BE2C (cell line): ENCODE measurements at regions not wholly inside any gene's neighbourhood (a gene's known extent, or its start where the extent isn't known, plus 50 kb on each side); places are given as distances from the start of the nearest gene placed in this dataset.

ENCODE experiments used
- DNase-seq: peaks from one replicate; pipeline ENCODE4 v3.0.0-alpha.2; 2020
- H3K27me3 ChIP-seq: fragments of 250-450 bp; sonication (Bioruptor Pico); 2 replicates; pipeline ENCODE4 v1.5.1; 2020; ENCODE audit warnings: mild to moderate bottlenecking
- H3K36me3 ChIP-seq: fragments of 250-450 bp; sonication (Bioruptor Pico); 2 replicates; pipeline ENCODE4 v1.5.1; 2020; ENCODE audit warnings: mild to moderate bottlenecking
- H3K4me1 ChIP-seq: fragments of 250-450 bp; sonication (Bioruptor Pico); 2 replicates; pipeline ENCODE4 v1.5.1; 2020
- H3K4me3 ChIP-seq: 2 replicates; pipeline ENCODE4 v1.5.1; 2011; ENCODE audit warnings: low read depth, low read length
- H3K9me3 ChIP-seq: fragments of 250-450 bp; sonication (Bioruptor Pico); 2 replicates; pipeline ENCODE4 v1.5.1; 2020
- CTCF ChIP-seq: IDR thresholded peaks from 2 replicates; pipeline ENCODE4 v1.5.1; 2012; ENCODE audit warnings: mild to moderate bottlenecking, low read depth, low read length

GRCh38 chr2:145657265-145657664, 1137.3 kb upstream of the ZEB2 start:
- no peak for DNase-seq
- Histone ChIP-seq H3K4me3 (no peak overlapping the region), H3K9me3 (no peaks in the 10 kb centered on the region), H3K36me3 (no peaks in the 10 kb centered on the region), H3K27me3 (no peaks in the 10 kb centered on the region), H3K4me1 (no peaks in the 10 kb centered on the region)
- TF ChIP-seq CTCF: no peak

- DNase-seq: no peak
- no peak overlapping the region for H3K4me3 ChIP-seq
- H3K36me3 ChIP-seq: no peaks in the 10 kb centered on the region
- H3K27me3 ChIP-seq: no peaks in the 10 kb centered on the region
- TF ChIP-seq CTCF: no peak
- H3K4me1 ChIP-seq: no peaks in the 10 kb centered on the region
- no peaks in the 10 kb centered on the region for H3K9me3 ChIP-seq
Measured at GRCh38 chr2:145655165-145655765, 1135.3 kb upstream of the ZEB2 start.

GRCh38 chr2:145654746-145655145, 1134.8 kb upstream of the ZEB2 start:
- DNase-seq: no peak
- Histone ChIP-seq H3K36me3 (no peaks in the 10 kb centered on the region), H3K9me3 (no peaks in the 10 kb centered on the region), H3K27me3 (no peaks in the 10 kb centered on the region), H3K4me3 (no peak overlapping the region), H3K4me1 (no peaks in the 10 kb centered on the region)
- no peak for TF ChIP-seq CTCF

GRCh38 chr2:145654156-145654555, 1134.2 kb upstream of the ZEB2 start:
- Histone ChIP-seq H3K4me1 (no peaks in the 10 kb centered on the region), H3K27me3 (no peaks in the 10 kb centered on the region), H3K36me3 (no peaks in the 10 kb centered on the region), H3K4me3 (no peak overlapping the region), H3K9me3 (no peaks in the 10 kb centered on the region)
- no peak for DNase-seq
- TF ChIP-seq CTCF: no peak

- no peak for DNase-seq
- Histone ChIP-seq H3K36me3 (no peaks in the 10 kb centered on the region), H3K9me3 (no peaks in the 10 kb centered on the region), H3K4me3 (no peak overlapping the region), H3K27me3 (no peaks in the 10 kb centered on the region), H3K4me1 (no peaks in the 10 kb centered on the region)
- no peak for TF ChIP-seq CTCF
Measured at GRCh38 chr2:145653553-145653952, 1133.6 kb upstream of the ZEB2 start.

- no peak overlapping the region for H3K4me3 ChIP-seq
- no peaks in the 10 kb centered on the region for H3K9me3 ChIP-seq
- H3K36me3 ChIP-seq: no peaks in the 10 kb centered on the region
- no peak for DNase-seq
- no peaks in the 10 kb centered on the region for H3K27me3 ChIP-seq
- no peaks in the 10 kb centered on the region for H3K4me1 ChIP-seq
- no peak for TF ChIP-seq CTCF
Measured at GRCh38 chr2:145652571-145653545, 1132.9 kb upstream of the ZEB2 start.
